ENCODE measurements at regions not wholly inside any gene's neighbourhood (a gene's known extent, or its start where the extent isn't known, plus 50 kb on each side); places are given as distances from the start of the nearest gene placed in this dataset.

DNA sequence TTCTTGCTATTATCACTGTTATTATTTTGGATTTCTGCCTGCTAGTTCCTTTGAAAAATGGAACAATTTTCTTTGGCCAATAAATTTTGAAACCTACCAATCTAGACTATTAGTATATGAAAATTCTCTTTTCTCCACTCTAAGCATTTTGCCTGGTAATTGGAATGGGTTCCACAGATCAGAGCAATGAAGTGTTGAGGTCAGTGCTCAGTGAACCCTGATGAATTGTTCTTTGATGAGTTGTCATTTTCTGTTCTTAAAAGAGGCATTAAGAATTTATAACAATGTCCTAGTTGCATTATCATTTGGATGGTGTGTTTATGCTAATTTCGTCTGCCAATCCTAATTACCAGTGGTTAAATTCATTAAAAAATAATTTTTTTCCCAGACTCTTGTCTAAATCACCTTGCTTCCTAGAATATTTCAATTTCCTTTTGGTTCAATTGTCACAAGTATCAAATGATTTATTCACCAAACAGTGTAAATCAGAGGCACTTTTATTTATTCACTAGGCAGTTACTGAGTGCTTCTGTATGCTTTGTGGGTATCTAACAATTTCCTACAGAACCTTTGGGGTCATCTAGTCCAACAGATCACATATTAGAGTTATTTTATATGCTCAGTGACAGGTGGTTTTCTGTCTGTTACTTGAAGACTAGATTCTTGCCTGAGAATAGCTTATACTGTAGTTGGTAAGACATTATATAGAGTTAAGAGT lies 239.0 kb downstream of the DNAJB9 start:
- TF ChIP-seq, protein P1, sequence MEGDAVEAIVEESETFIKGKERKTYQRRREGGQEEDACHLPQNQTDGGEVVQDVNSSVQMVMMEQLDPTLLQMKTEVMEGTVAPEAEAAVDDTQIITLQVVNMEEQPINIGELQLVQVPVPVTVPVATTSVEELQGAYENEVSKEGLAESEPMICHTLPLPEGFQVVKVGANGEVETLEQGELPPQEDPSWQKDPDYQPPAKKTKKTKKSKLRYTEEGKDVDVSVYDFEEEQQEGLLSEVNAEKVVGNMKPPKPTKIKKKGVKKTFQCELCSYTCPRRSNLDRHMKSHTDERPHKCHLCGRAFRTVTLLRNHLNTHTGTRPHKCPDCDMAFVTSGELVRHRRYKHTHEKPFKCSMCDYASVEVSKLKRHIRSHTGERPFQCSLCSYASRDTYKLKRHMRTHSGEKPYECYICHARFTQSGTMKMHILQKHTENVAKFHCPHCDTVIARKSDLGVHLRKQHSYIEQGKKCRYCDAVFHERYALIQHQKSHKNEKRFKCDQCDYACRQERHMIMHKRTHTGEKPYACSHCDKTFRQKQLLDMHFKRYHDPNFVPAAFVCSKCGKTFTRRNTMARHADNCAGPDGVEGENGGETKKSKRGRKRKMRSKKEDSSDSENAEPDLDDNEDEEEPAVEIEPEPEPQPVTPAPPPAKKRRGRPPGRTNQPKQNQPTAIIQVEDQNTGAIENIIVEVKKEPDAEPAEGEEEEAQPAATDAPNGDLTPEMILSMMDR (IDR thresholded peaks at IDR 0.05; ENCODE audit: control insufficient read depth, extremely low read depth, insufficient read depth): no peak
- DNase-seq (ENCODE audit: low read depth): no peak
- H3K4me3 ChIP-seq (ENCODE audit: low read depth, low read length): no peak overlapping the region

DNA sequence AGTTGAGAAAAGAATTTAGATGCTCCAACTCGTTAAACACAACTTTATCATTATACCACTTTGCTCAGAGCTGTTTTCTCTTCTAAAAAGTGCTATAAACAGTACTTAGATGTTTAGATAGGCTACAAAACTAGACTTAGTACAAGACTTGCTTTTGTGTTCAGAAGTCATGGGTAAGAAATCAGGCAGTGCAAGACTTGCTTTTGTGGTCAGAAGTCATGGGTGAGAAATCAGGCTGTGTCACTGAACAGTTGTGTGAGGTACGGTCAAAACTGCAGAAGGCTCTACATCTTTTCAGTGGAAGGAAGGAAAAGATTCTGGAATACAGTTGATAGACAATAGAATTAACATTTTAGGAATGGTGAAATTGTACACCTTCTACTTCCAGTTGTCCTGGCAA lies 239.7 kb downstream of the DNAJB9 start:
- H3K4me3 ChIP-seq (ENCODE audit: low read depth, low read length): no peak overlapping the region
- TF ChIP-seq, protein P1 (IDR thresholded peaks at IDR 0.05; ENCODE audit: control insufficient read depth, extremely low read depth, insufficient read depth): no peak
- no peak for DNase-seq (ENCODE audit: low read depth)

DNA sequence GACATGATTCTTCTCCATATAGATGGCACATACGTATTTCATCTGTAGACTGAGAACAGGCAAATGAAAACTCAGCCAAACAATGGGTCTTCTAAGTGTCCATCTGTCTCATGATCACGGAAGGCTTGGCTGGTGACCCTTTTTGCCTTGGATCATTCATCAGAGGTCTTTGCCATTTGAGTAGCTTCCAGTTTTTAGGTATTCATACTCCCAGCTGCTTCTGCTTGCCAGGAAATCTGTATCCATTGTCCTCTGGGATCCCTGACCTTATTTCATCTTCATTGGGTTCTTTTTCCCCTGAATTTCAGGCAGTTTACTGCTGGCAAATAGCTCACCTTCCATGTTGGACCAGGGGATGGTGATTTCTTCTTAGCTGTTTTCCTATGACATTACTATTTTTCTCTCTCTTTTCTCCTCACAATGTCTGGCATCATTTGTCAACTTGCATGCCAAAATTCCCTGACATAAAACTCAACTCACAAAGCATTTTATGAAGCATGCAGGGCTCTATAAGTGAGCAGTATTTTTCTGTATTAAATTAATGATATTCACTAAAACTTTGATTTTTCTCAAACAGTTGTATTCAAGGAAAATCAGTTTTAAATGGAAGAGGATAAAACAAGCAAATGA lies 241.2 kb downstream of the DNAJB9 start:
- no peak overlapping the region for H3K4me3 ChIP-seq (ENCODE audit: low read depth, low read length)

DNA sequence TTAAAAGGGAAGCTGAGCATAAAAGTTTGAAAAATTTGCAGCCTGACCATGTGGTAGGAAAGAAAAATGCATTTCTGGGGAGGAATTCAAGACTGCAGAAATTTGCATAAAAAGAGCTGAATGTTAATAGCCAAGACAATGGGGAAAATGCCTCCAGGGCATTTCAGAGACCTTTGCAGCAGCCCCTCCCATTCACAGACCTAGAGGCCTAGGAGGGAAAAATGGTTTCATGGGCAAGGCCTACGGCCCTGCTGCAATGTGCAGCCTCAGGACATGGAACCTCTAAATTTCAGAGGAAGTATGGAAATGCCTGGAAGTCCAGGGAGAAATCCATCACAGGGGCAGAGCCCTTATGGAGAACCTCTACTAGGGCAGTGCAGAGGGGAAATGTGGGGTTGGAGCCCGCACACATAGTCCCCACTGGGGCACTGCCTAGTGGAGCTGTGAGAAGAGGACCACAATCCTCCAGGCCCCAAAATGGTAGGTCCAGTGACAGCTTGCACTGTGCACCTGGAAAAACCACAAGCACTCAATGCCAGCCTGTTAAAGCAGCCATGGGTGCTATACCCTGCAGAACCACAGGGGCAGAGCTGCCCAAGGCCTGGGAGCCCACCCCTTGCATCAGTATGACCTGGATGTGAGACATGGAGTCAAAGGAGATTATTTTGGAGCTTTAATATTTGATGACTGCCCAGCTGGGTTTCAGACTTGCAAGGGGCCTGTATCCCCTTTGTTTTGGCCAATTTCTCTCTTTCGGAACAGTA lies 243.8 kb downstream of the DNAJB9 start:
- TF ChIP-seq, protein P1 (IDR thresholded peaks at IDR 0.05; ENCODE audit: control insufficient read depth, extremely low read depth, insufficient read depth): no peak

More for the DNA sequence above, 241.2 kb downstream of the DNAJB9 start:
- TF ChIP-seq, protein P1 (IDR thresholded peaks at IDR 0.05; ENCODE audit: control insufficient read depth, extremely low read depth, insufficient read depth): no peak
- no peak for DNase-seq (ENCODE audit: low read depth)

DNA sequence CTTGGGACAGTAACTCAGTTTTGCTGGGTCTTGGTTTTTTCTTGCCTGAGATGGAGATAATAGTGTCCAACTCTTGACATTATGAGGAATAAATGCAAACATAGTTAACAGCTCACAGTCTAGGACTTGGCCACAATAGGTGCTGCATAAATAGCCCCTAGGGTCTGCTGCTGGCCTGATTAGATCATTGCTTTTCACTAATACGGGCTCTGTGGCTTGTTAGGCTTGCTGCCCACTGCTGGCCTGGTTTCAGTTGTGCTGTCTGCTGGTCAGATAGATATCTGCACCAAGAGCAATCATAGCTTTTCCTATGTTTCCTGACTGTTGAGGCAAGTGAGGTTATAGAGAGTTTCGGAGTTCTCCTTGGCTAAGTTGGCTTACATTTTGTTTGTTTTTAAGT lies 246.1 kb downstream of the DNAJB9 start:
- DNase-seq (ENCODE audit: low read depth): no peak
- TF ChIP-seq, protein P1 (IDR thresholded peaks at IDR 0.05; ENCODE audit: control insufficient read depth, extremely low read depth, insufficient read depth): no peak
- no peak overlapping the region for H3K4me3 ChIP-seq (ENCODE audit: low read depth, low read length)

More for the DNA sequence above, 243.8 kb downstream of the DNAJB9 start:
- no peak for DNase-seq (ENCODE audit: low read depth)
- H3K4me3 ChIP-seq (ENCODE audit: low read depth, low read length): no peak overlapping the region

DNA sequence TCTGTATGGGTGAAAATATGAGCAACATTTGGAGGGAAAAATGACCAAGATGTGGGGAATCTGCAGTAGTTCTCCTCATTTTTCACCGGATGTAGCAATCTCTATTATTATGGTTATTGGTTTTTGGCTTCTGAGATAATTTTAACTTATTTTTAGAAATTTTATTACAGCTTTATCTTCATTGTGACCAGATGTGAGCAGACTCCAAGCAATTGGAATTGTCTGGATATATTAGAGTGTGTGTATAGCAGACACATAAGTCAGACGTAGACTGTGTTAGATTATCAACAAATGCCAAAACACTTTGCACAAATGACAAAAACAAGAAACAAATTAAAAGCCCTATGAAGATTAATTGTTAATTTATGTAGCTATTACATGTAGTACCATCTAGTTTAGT lies 249.1 kb downstream of the DNAJB9 start:
- no peak for DNase-seq (ENCODE audit: low read depth)
- TF ChIP-seq, protein P1 (IDR thresholded peaks at IDR 0.05; ENCODE audit: control insufficient read depth, extremely low read depth, insufficient read depth): no peak
- no peak overlapping the region for H3K4me3 ChIP-seq (ENCODE audit: low read depth, low read length)
